ENCODE measurements at regions not wholly inside any gene's neighbourhood (a gene's known extent, or its start where the extent isn't known, plus 50 kb on each side); places are given as distances from the start of the nearest gene placed in this dataset.

GRCh38 chr14:87321548-87321947, 671.4 kb downstream of the GALC start:
- no peak for TF ChIP-seq CTCF (IDR thresholded peaks at IDR 0.05; ENCODE audit: low read depth, low read length, missing control alignments)
- H3K4me3 ChIP-seq (ENCODE audit: low read depth, low read length): no peak overlapping the region
- no peak for DNase-seq (ENCODE audit: low read depth)

- no peak for DNase-seq (ENCODE audit: low read depth)
- no peak for TF ChIP-seq CTCF (IDR thresholded peaks at IDR 0.05; ENCODE audit: low read depth, low read length, missing control alignments)
Observed at GRCh38 chr14:87312894-87313205, 680.1 kb downstream of the GALC start.

GRCh38 chr14:87312169-87312893, 680.7 kb downstream of the GALC start:
- DNase-seq (ENCODE audit: low read depth): no peak
- TF ChIP-seq CTCF (IDR thresholded peaks at IDR 0.05; ENCODE audit: low read depth, low read length, missing control alignments): no peak
- no peak overlapping the region for H3K4me3 ChIP-seq (ENCODE audit: low read depth, low read length)

More at GRCh38 chr14:87312894-87313205, 680.1 kb downstream of the GALC start:
- H3K4me3 ChIP-seq (ENCODE audit: low read depth, low read length): no peak overlapping the region

GRCh38 chr14:87309557-87309956, 683.4 kb downstream of the GALC start:
- DNase-seq (ENCODE audit: low read depth): no peak
- H3K4me3 ChIP-seq (ENCODE audit: low read depth, low read length): no peak overlapping the region
- TF ChIP-seq CTCF (IDR thresholded peaks at IDR 0.05; ENCODE audit: low read depth, low read length, missing control alignments): no peak

- TF ChIP-seq CTCF (IDR thresholded peaks at IDR 0.05; ENCODE audit: low read depth, low read length, missing control alignments): no peak
- no peak overlapping the region for H3K4me3 ChIP-seq (ENCODE audit: low read depth, low read length)
- DNase-seq (ENCODE audit: low read depth): no peak
Observed at GRCh38 chr14:87306409-87307168, 686.4 kb downstream of the GALC start.

- DNase-seq (ENCODE audit: low read depth): no peak
- no peak overlapping the region for H3K4me3 ChIP-seq (ENCODE audit: low read depth, low read length)
- no peak for TF ChIP-seq CTCF (IDR thresholded peaks at IDR 0.05; ENCODE audit: low read depth, low read length, missing control alignments)
Observed at GRCh38 chr14:87305345-87305744, 687.6 kb downstream of the GALC start.
